Endothelial cell of umbilical vein (primary cell): ENCODE measurements at regions not wholly inside any gene's neighbourhood (a gene's known extent, or its start where the extent isn't known, plus 50 kb on each side); places are given as distances from the start of the nearest gene placed in this dataset.
A peak's percentile ranks its signal among the peaks of the same experiment; 100 is the strongest.

Experiments
- BruUV-seq: library from RNA; stranded (reverse); fragments of 400-500 nt; replicated peaks from 2 replicates; lab custom pipeline; 2021; lab: Mats Ljungman, UMichigan
- CTCF ChIA-PET: fragments of 300-600, 350-600 bp; sonication (Branson Sonifier 250); formaldehyde crosslinking; loops from one replicate; lab custom pipeline; 2021; ENCODE audit warnings: antibody characterized with exemption, inconsistent platforms; lab: Charles Lee
- POLR2A ChIA-PET: fragments of 300-600, 350-600 bp; sonication (Branson Sonifier 250); formaldehyde crosslinking; loops from one replicate; lab custom pipeline; 2021; ENCODE audit warnings: antibody characterized with exemption, inconsistent platforms; lab: Charles Lee
- DNase-seq: peaks from one replicate; pipeline ENCODE4 v3.0.0-alpha.2; 2011; ENCODE audit warnings: low read depth, low spot score
- FAIRE-seq: peaks from 2 replicates; lab custom pipeline; 2011; peaks lifted over from hg19 to GRCh38; lab: Jason Lieb, UNC
- H2AFZ ChIP-seq: 2 replicates; pipeline ENCODE4 v1.6.0; 2012; ENCODE audit warnings: low read depth, low read length, control low read depth, inconsistent platforms
- H3K27ac ChIP-seq: 2 replicates; pipeline ENCODE4 v1.5.1; 2011; ENCODE audit warnings: low read depth, mild to moderate bottlenecking, control low read depth, low read length, moderate library complexity; ENCODE audit not compliant: insufficient read depth
- H3K27me3 ChIP-seq, 2 experiments: 2 replicates each; pipeline versions ENCODE4 v1.6.0 to v1.6.1; 2011; ENCODE audit warnings: low read length in 2 of 2, mixed read lengths in 1 of 2; ENCODE audit not compliant: control insufficient read depth in 2 of 2, insufficient read depth in 2 of 2
- H3K36me3 ChIP-seq, 2 experiments: 2 replicates in 1 of 2; 3 replicates in 1 of 2; pipeline ENCODE4 v1.5.1; 2011; ENCODE audit warnings: low read length in 2 of 2, mild to moderate bottlenecking in 1 of 2, moderate library complexity in 1 of 2; ENCODE audit not compliant: control insufficient read depth in 2 of 2, insufficient read depth in 2 of 2; ENCODE audit errors: extremely low read depth in 1 of 2
- H3K4me1 ChIP-seq: 3 replicates; pipeline ENCODE4 v1.5.1; 2011; ENCODE audit warnings: mild to moderate bottlenecking, low read length; ENCODE audit not compliant: control insufficient read depth, insufficient read depth; ENCODE audit errors: extremely low read depth
- H3K4me2 ChIP-seq: 2 replicates; pipeline ENCODE4 v1.6.1; 2011; ENCODE audit warnings: low read length, control low read depth, mixed read lengths; ENCODE audit not compliant: insufficient read depth
- H3K4me3 ChIP-seq, 3 experiments: fragments of 200-600 bp in 1 of 3; sonication (generic), shearing (Covaris generic) in 1 of 3; replicated peaks in 1 of 3; 2 replicates each; pipeline ENCODE4 v1.5.1; 2011 to 2016; ENCODE audit warnings: control low read depth in 3 of 3, low read length in 3 of 3, mild to moderate bottlenecking in 2 of 3, inconsistent platforms in 1 of 3, low read depth in 1 of 3, moderate library complexity in 1 of 3; ENCODE audit not compliant: insufficient read depth in 1 of 3
- H3K79me2 ChIP-seq: 2 replicates; pipeline ENCODE4 v1.6.0; 2012; ENCODE audit warnings: low read length, inconsistent platforms; ENCODE audit not compliant: control insufficient read depth, insufficient read depth
- H3K9ac ChIP-seq: replicated peaks from 2 replicates; pipeline ENCODE3; 2011; ENCODE audit warnings: low read length, control low read depth; ENCODE audit not compliant: insufficient read depth; ENCODE audit errors: extremely low read depth
- H3K9me1 ChIP-seq: replicated peaks from 3 replicates; pipeline ENCODE4 v1.6.0; 2011; ENCODE audit warnings: mild to moderate bottlenecking, low read length; ENCODE audit not compliant: control insufficient read depth, insufficient read depth; ENCODE audit errors: extremely low read depth
- H3K9me3 ChIP-seq: replicated peaks from 2 replicates; pipeline ENCODE4 v1.5.1; 2012; ENCODE audit warnings: low read length, inconsistent platforms; ENCODE audit not compliant: control insufficient read depth, insufficient read depth
- H4K20me1 ChIP-seq: replicated peaks from 2 replicates; pipeline ENCODE3; 2011; ENCODE audit warnings: mild to moderate bottlenecking, low read length; ENCODE audit not compliant: control insufficient read depth, insufficient read depth; ENCODE audit errors: extremely low read depth
- CTCF ChIP-seq, 2 donors: IDR thresholded peaks; 1 replicate in 1 of 2; 2 replicates in 1 of 2; pipeline ENCODE4 v1.5.1; 2011; ENCODE audit warnings: low read length in 2 of 2, mild to moderate bottlenecking in 2 of 2, moderate library complexity in 2 of 2, control low read depth in 1 of 2, inconsistent platforms in 1 of 2, low read depth in 1 of 2; ENCODE audit not compliant: insufficient read depth in 1 of 2; ENCODE audit errors: extremely low read depth in 1 of 2
- EZH2 ChIP-seq: IDR thresholded peaks from 2 replicates; pipeline ENCODE4 v1.6.1; 2012; ENCODE audit warnings: borderline replicate concordance, low read depth, mild to moderate bottlenecking, moderate library complexity, low read length, inconsistent platforms; ENCODE audit not compliant: severe bottlenecking
- FOS ChIP-seq: IDR thresholded peaks from 2 replicates; pipeline ENCODE4 v1.6.1; 2011; ENCODE audit warnings: mild to moderate bottlenecking, low read length, moderate library complexity, borderline replicate concordance; ENCODE audit not compliant: insufficient read depth
- GATA2 ChIP-seq: IDR thresholded peaks from 2 replicates; pipeline ENCODE4 v1.7.0; 2011; ENCODE audit warnings: low read depth, mild to moderate bottlenecking, moderate library complexity, mixed read lengths, low read length; ENCODE audit not compliant: insufficient read length, insufficient read depth
- JUN ChIP-seq: IDR thresholded peaks from 2 replicates; pipeline ENCODE4 v1.6.1; 2011; ENCODE audit warnings: borderline replicate concordance, low read depth; ENCODE audit not compliant: insufficient read length, insufficient read depth
- MAX ChIP-seq: IDR thresholded peaks from 2 replicates; pipeline ENCODE4 v1.6.1; 2011; ENCODE audit not compliant: insufficient read depth, insufficient read length
- MYC ChIP-seq: IDR thresholded peaks from one replicate; pipeline ENCODE4 v1.6.1; 2011; ENCODE audit warnings: mild to moderate bottlenecking, low read depth, low read length
- POLR2A ChIP-seq: IDR thresholded peaks from 2 replicates; pipeline ENCODE4 v1.6.1; 2012; ENCODE audit warnings: low read depth, mild to moderate bottlenecking, control low read depth, low read length
- POLR2AphosphoS5 ChIP-seq: IDR thresholded peaks from 2 replicates; pipeline ENCODE4 v1.6.1; 2012; ENCODE audit warnings: low read depth, mild to moderate bottlenecking, control low read depth, low read length, moderate library complexity; ENCODE audit not compliant: insufficient read depth
- dilution Hi-C: fragments of 300-500 bp; cut with MboI; formaldehyde crosslinking; loops from one replicate; pipeline ENCODE4 v1.15.0; 2019; ENCODE audit warnings: low sequenced_read_pairs; ENCODE audit not compliant: extremely low pct_ligation_motif_present
- intact Hi-C: fragments of 100-400 bp; cut with micrococcal nuclease; formaldehyde crosslinking; loops from one replicate; pipeline ENCODE4 v1.10.0; 2022

- TF ChIP-seq EZH2 (no peak), POLR2A (no peak), CTCF (IDR thresholded peaks at IDR 0.05; ENCODE audit: extremely low read depth in 1 of 2, insufficient read depth in 1 of 2, low read depth in 1 of 2, low read length in 2 of 2) (no peak), MAX (no peak), JUN (no peak), POLR2AphosphoS5 (no peak), MYC (no peak), FOS (no peak), GATA2 (no peak)
- peak overlapping the region; percentile 15 for H3K9ac ChIP-seq
- POLR2A ChIA-PET, result interaction anchor here (0.6 kb wide), 1 partner anchor 73 kb away, joined by 3 read pairs; no protein-coding TSS in a partner anchor
- no TSS peak for BruUV-seq
- CTCF ChIA-PET, result interaction anchor here (0.6 to 5.1 kb wide), 12 partner anchors 11 to 117 kb away, joined by 3 to 49 read pairs (median 3); no protein-coding TSS in a partner anchor
- FAIRE-seq (peak; percentile 80), DNase-seq (peak; percentile 72)
- peak overlapping the region; percentile 72 for H3K27ac ChIP-seq
- no peaks in the 10 kb centered on the region for H3K36me3 ChIP-seq
- no peaks in the 10 kb centered on the region for H3K9me3 ChIP-seq
- H3K4me2 ChIP-seq, result peak overlapping the region; percentile 57
- H3K79me2 ChIP-seq, result no peaks in the 10 kb centered on the region
- no peaks in the 10 kb centered on the region for H3K9me1 ChIP-seq
- peaks cover 71% of the 10 kb centered on the region for H3K4me1 ChIP-seq
- no peaks in the 10 kb centered on the region for H4K20me1 ChIP-seq
- intact Hi-C loops, result loop anchor here (10.0 kb wide), 1 partner anchor 661 kb away; the partner anchor contains the start of gene SPTLC2
- H2AFZ ChIP-seq, result peak overlapping the region; percentile 11
- no peak overlapping the region for H3K4me3 ChIP-seq
- dilution Hi-C loops, result no loop called here
- H3K27me3 ChIP-seq, result no peaks in the 10 kb centered on the region
Observed at GRCh38 chr14:76953311-76953945, 75.1 kb downstream of the IRF2BPL start.
